Karpas-422 (cell line): ENCODE measurements at regions not wholly inside any gene's neighbourhood (a gene's known extent, or its start where the extent isn't known, plus 50 kb on each side); places are given as distances from the start of the nearest gene placed in this dataset.
"Not testable (repeated sequence)": the region's sequence is repeated elsewhere in the genome, so short reads cannot be mapped to it uniquely, and the experiment has no call there.

Experiments
- DNase-seq: peaks from one replicate; pipeline ENCODE4 v3.0.0-alpha.2; 2015
- H2AFZ ChIP-seq: fragments of 200-600 bp; sonication (generic); 2 replicates; pipeline ENCODE4 v1.6.1; 2014; ENCODE audit warnings: antibody characterized with exemption, low read length, mixed read lengths
- H3K27ac ChIP-seq: fragments of 200-600 bp; sonication (generic); 2 replicates; pipeline ENCODE4 v1.5.1; 2014; ENCODE audit warnings: mild to moderate bottlenecking, low read length, moderate library complexity
- H3K27me3 ChIP-seq: fragments of 200-600 bp; sonication (generic); 2 replicates; pipeline ENCODE4 v1.6.1; 2014; ENCODE audit warnings: low read length, mixed read lengths
- H3K36me3 ChIP-seq: fragments of 200-600 bp; sonication (generic); 2 replicates; pipeline ENCODE4 v1.6.1; 2014; ENCODE audit warnings: low read length, mixed read lengths; ENCODE audit not compliant: insufficient read depth
- H3K4me1 ChIP-seq: fragments of 200-600 bp; sonication (generic); 2 replicates; pipeline ENCODE4 v1.6.1; 2014; ENCODE audit warnings: mild to moderate bottlenecking, low read length, mixed read lengths
- H3K4me2 ChIP-seq: fragments of 200-600 bp; sonication (generic); 2 replicates; pipeline ENCODE4 v1.6.1; 2014; ENCODE audit warnings: low read length, low read depth, mild to moderate bottlenecking; ENCODE audit not compliant: poor library complexity, severe bottlenecking
- H3K4me3 ChIP-seq: fragments of 200-600 bp; sonication (generic); 2 replicates; pipeline ENCODE4 v1.5.1; 2014; ENCODE audit warnings: mild to moderate bottlenecking, antibody characterized with exemption, low read length, mixed read lengths
- H3K79me2 ChIP-seq: fragments of 200-600 bp; sonication (generic); 2 replicates; pipeline ENCODE4 v1.6.1; 2014; ENCODE audit warnings: mild to moderate bottlenecking, low read length, mixed read lengths
- H3K9ac ChIP-seq: fragments of 200-600 bp; sonication (generic); 2 replicates; pipeline ENCODE4 v1.6.0; 2014; ENCODE audit warnings: low read length
- H3K9me2 ChIP-seq: fragments of 200-600 bp; sonication (generic), shearing (Covaris generic); replicated peaks from 2 replicates; pipeline ENCODE4 v1.6.0; 2014; ENCODE audit warnings: mild to moderate bottlenecking, low read length, moderate library complexity; ENCODE audit not compliant: insufficient read depth
- H3K9me3 ChIP-seq: fragments of 300-700, 200-600 bp; sonication (generic); 2 replicates; pipeline ENCODE4 v1.6.1; 2014; ENCODE audit warnings: low read length, mixed read lengths
- H4K20me1 ChIP-seq: fragments of 200-600 bp; sonication (generic); 2 replicates; pipeline ENCODE4 v1.6.1; 2014; ENCODE audit warnings: mild to moderate bottlenecking, antibody characterized with exemption, low read length, low read depth; ENCODE audit not compliant: insufficient read depth

- H3K79me2 ChIP-seq: no peaks in the 10 kb centered on the region
- H3K27me3 ChIP-seq: no peaks in the 10 kb centered on the region
- H3K9me2 ChIP-seq: no peaks in the 10 kb centered on the region
- no peak overlapping the region for H2AFZ ChIP-seq
- H3K27ac ChIP-seq: no peak overlapping the region
- DNase-seq: no peak
- no peak overlapping the region for H3K4me3 ChIP-seq
- H3K4me1 ChIP-seq: no peaks in the 10 kb centered on the region
- no peaks in the 10 kb centered on the region for H4K20me1 ChIP-seq
- H3K36me3 ChIP-seq: no peaks in the 10 kb centered on the region
- no peak overlapping the region for H3K9ac ChIP-seq
- no peaks in the 10 kb centered on the region for H3K9me3 ChIP-seq
- H3K4me2 ChIP-seq: no peak overlapping the region
Measured at GRCh38 chr2:125004106-125004800, 979.2 kb downstream of the CNTNAP5 start.

- Histone ChIP-seq H3K9me3 (no peaks in the 10 kb centered on the region), H3K36me3 (no peaks in the 10 kb centered on the region), H3K79me2 (no peaks in the 10 kb centered on the region), H3K27ac (no peak overlapping the region), H2AFZ (no peak overlapping the region), H3K27me3 (no peaks in the 10 kb centered on the region), H4K20me1 (no peaks in the 10 kb centered on the region), H3K4me3 (no peak overlapping the region), H3K4me2 (no peak overlapping the region), H3K4me1 (no peaks in the 10 kb centered on the region), H3K9ac (no peak overlapping the region), H3K9me2 (no peaks in the 10 kb centered on the region)
- DNase-seq: no peak
Measured at GRCh38 chr2:125006676-125007075, 981.6 kb downstream of the CNTNAP5 start.

- H3K27me3 ChIP-seq, H3K9ac ChIP-seq, H2AFZ ChIP-seq, H3K9me3 ChIP-seq, H3K4me2 ChIP-seq, H3K36me3 ChIP-seq, H3K4me1 ChIP-seq, H3K27ac ChIP-seq, H4K20me1 ChIP-seq, H3K9me2 ChIP-seq, H3K4me3 ChIP-seq, H3K79me2 ChIP-seq, DNase-seq: not testable (repeated sequence)
Measured at GRCh38 chr2:125028721-125029120, 1003.6 kb downstream of the CNTNAP5 start.

- Histone ChIP-seq H3K27me3 (no peaks in the 10 kb centered on the region), H4K20me1 (no peaks in the 10 kb centered on the region), H3K79me2 (no peaks in the 10 kb centered on the region), H3K4me3 (no peak overlapping the region), H3K9me2 (no peaks in the 10 kb centered on the region; the same call in 1 of the 2 replicates), H3K9ac (no peak overlapping the region), H3K9me3 (no peaks in the 10 kb centered on the region), H3K36me3 (no peaks in the 10 kb centered on the region), H3K4me2 (no peak overlapping the region), H3K27ac (no peak overlapping the region), H2AFZ (no peak overlapping the region), H3K4me1 (no peaks in the 10 kb centered on the region)
- no peak for DNase-seq
Measured at GRCh38 chr2:125033871-125034270, 1008.8 kb downstream of the CNTNAP5 start.

- H3K27me3 ChIP-seq: no peaks in the 10 kb centered on the region
- H4K20me1 ChIP-seq: no peaks in the 10 kb centered on the region
- H3K4me3 ChIP-seq: no peak overlapping the region
- H2AFZ ChIP-seq: no peak overlapping the region
- no peaks in the 10 kb centered on the region for H3K4me1 ChIP-seq
- no peaks in the 10 kb centered on the region for H3K9me3 ChIP-seq
- no peak overlapping the region for H3K9ac ChIP-seq
- no peaks in the 10 kb centered on the region for H3K36me3 ChIP-seq
- no peak overlapping the region for H3K4me2 ChIP-seq
- no peak for DNase-seq
- no peaks in the 10 kb centered on the region for H3K79me2 ChIP-seq
- H3K27ac ChIP-seq: no peak overlapping the region
- no peaks in the 10 kb centered on the region for H3K9me2 ChIP-seq
Measured at GRCh38 chr2:125037135-125037653, 1012.1 kb downstream of the CNTNAP5 start.

GRCh38 chr2:125041846-125042245 lies 1016.8 kb downstream of the CNTNAP5 start:
- Histone ChIP-seq H3K9ac (no peak overlapping the region), H3K4me2 (no peak overlapping the region), H3K4me1 (no peaks in the 10 kb centered on the region), H3K36me3 (no peaks in the 10 kb centered on the region), H2AFZ (no peak overlapping the region), H3K9me2 (no peaks in the 10 kb centered on the region), H3K9me3 (no peaks in the 10 kb centered on the region), H3K4me3 (no peak overlapping the region), H3K27ac (no peak overlapping the region), H3K27me3 (no peaks in the 10 kb centered on the region), H3K79me2 (no peaks in the 10 kb centered on the region), H4K20me1 (no peaks in the 10 kb centered on the region)
- DNase-seq: no peak

GRCh38 chr2:125042727-125043126 lies 1017.6 kb downstream of the CNTNAP5 start:
- Histone ChIP-seq H3K27ac (no peak overlapping the region), H3K4me3 (no peak overlapping the region), H2AFZ (no peak overlapping the region), H3K27me3 (no peaks in the 10 kb centered on the region), H3K4me2 (no peak overlapping the region), H3K4me1 (no peaks in the 10 kb centered on the region), H3K79me2 (no peaks in the 10 kb centered on the region), H3K9me3 (no peaks in the 10 kb centered on the region), H3K36me3 (no peaks in the 10 kb centered on the region), H3K9ac (no peak overlapping the region), H3K9me2 (no peaks in the 10 kb centered on the region), H4K20me1 (no peaks in the 10 kb centered on the region)
- no peak for DNase-seq

GRCh38 chr2:125070726-125071505 lies 1045.8 kb downstream of the CNTNAP5 start:
- no peak overlapping the region for H2AFZ ChIP-seq
- H3K4me3 ChIP-seq: no peak overlapping the region
- H4K20me1 ChIP-seq: no peaks in the 10 kb centered on the region
- no peak overlapping the region for H3K27ac ChIP-seq
- no peak overlapping the region for H3K4me2 ChIP-seq
- no peaks in the 10 kb centered on the region for H3K79me2 ChIP-seq
- DNase-seq: no peak
- no peak overlapping the region for H3K9ac ChIP-seq
- no peaks in the 10 kb centered on the region for H3K36me3 ChIP-seq
- H3K9me2 ChIP-seq: no peaks in the 10 kb centered on the region
- H3K4me1 ChIP-seq: no peaks in the 10 kb centered on the region
- no peaks in the 10 kb centered on the region for H3K27me3 ChIP-seq
- H3K9me3 ChIP-seq: no peaks in the 10 kb centered on the region
